ENCODE measurements at regions not wholly inside any gene's neighbourhood (a gene's known extent, or its start where the extent isn't known, plus 50 kb on each side); places are given as distances from the start of the nearest gene placed in this dataset.

DNA sequence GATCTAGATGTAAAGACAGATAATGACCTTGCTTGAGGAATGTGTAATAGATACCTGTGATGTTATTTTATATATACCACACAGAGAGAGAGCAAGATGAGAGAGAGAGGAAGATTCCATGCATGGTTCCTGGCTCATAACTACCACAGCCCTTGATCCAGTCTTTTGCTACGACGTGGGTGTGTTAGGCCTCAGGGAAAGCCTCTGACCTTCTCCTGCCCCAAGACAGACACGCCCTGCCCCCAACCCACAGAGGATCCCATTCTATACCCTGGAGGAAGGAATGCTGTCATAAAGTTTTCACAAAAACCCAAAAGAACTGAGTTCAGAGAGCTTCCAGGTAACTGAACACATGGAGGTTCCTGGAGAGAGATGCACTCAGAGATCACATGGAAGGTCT is 193.1 kb downstream of the ZEB2 start:
- DNase-seq (ENCODE audit: low read depth): no peak
- TF ChIP-seq CTCF (IDR thresholded peaks at IDR 0.05; ENCODE audit: low read length, missing control alignments): no peak
- H3K4me3 ChIP-seq (replicated peaks; ENCODE audit: low read depth, low read length): no peak overlapping the region

DNA sequence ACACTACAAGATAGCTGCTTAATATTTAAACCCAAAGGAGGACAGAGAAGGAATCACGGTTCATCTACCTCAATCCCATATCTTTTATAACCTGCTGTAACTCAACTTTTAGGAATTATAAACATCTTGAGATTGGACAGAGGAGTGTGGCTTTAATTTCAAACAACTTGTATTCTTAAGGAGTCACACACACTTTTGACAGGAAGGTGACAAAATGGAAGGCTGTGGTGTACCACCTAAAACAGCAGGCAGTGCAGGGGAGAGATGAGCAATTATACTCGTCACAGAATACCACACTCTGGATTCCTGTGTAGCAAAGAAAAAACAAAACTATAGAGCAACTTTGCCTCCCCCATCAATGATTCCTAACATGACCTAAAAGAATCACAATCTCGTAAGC is 194.8 kb downstream of the ZEB2 start:
- no peak for TF ChIP-seq CTCF (IDR thresholded peaks at IDR 0.05; ENCODE audit: low read length, missing control alignments)
- no peak overlapping the region for H3K4me3 ChIP-seq (replicated peaks; ENCODE audit: low read depth, low read length)
- no peak for DNase-seq (ENCODE audit: low read depth)

GRCh38 chr2:144324446-144325045 is 195.4 kb downstream of the ZEB2 start:
- DNase-seq (ENCODE audit: low read depth): no peak
- TF ChIP-seq CTCF (IDR thresholded peaks at IDR 0.05; ENCODE audit: low read length, missing control alignments): no peak
- H3K4me3 ChIP-seq (replicated peaks; ENCODE audit: low read depth, low read length): no peak overlapping the region

GRCh38 chr2:144323946-144324345 is 196.0 kb downstream of the ZEB2 start:
- no peak overlapping the region for H3K4me3 ChIP-seq (replicated peaks; ENCODE audit: low read depth, low read length)
- DNase-seq (ENCODE audit: low read depth): no peak
- no peak for TF ChIP-seq CTCF (IDR thresholded peaks at IDR 0.05; ENCODE audit: low read length, missing control alignments)

- H3K4me3 ChIP-seq (replicated peaks; ENCODE audit: low read depth, low read length): no peak overlapping the region
- TF ChIP-seq CTCF (IDR thresholded peaks at IDR 0.05; ENCODE audit: low read length, missing control alignments): no peak
- DNase-seq (ENCODE audit: low read depth): peak; percentile 17
Observed at GRCh38 chr2:144322379-144322778, 197.5 kb downstream of the ZEB2 start.

DNA sequence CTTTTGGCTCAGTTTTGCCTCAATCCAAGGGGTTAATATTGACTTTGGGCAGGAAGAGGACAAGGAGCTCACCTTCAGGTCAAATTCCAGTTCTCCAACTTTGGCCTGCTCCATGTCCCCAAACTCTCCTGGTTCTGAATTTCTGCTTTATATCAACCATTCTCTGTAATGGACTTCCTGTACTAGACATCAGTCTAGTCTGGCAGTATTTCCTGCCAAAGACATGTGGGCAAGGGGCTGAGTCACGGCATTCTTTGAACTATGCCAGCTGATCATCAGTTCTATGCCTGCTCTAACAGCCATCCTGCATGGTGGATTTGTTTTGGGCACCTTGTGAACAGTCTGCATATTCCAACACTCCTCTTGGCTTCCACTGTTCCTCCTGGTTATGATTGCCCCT is 199.4 kb downstream of the ZEB2 start:
- H3K4me3 ChIP-seq (replicated peaks; ENCODE audit: low read depth, low read length): no peak overlapping the region
- peak; percentile 46 for DNase-seq (ENCODE audit: low read depth)
- TF ChIP-seq CTCF (IDR thresholded peaks at IDR 0.05; ENCODE audit: low read length, missing control alignments): no peak

DNA sequence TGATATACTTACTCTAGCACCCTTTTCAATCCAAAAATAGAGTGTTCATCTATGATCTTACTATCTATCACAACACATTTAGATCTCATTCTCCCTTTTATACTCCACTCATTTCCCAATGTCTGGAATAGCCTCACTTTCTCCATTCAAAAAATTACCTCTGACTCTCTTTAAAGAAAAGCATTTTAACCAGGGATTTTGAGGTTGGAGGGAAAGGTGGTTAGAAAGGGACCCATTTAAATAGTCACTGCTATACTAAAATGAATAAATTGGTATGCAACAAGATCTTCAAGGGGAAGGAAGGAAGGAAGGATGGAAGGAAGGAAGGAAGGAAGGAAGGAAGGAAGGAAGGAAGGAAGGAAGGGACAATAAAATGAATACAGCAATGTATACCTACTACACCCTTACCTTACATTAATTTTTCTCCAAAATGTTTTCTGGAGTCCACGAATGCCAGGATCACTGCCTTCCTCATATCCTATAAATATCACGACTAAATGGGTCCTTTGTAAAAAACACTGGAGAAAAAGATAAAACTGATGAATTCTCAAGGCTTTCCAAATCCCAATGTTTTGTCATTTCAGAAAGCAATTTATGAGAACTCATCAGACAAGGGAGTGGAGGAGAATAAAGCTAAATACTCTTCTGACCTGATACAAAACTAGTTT is 202.7 kb downstream of the ZEB2 start:
- TF ChIP-seq CTCF (IDR thresholded peaks at IDR 0.05; ENCODE audit: low read length, missing control alignments): no peak

More for the DNA sequence above, 202.7 kb downstream of the ZEB2 start:
- DNase-seq (ENCODE audit: low read depth): no peak
- H3K4me3 ChIP-seq (replicated peaks; ENCODE audit: low read depth, low read length): no peak overlapping the region

Data from fibroblast of pulmonary artery (primary cell).